GM19025 (cell line): ENCODE measurements at regions not wholly inside any gene's neighbourhood (a gene's known extent, or its start where the extent isn't known, plus 50 kb on each side); places are given as distances from the start of the nearest gene placed in this dataset.
A peak's percentile ranks its signal among the peaks of the same experiment; 100 is the strongest.
"Not testable (repeated sequence)": the region's sequence is repeated elsewhere in the genome, so short reads cannot be mapped to it uniquely, and the experiment has no call there.

ENCODE experiments used
- ATAC-seq: cut with Tn5 transposase; IDR thresholded peaks from one replicate; pipeline ENCODE4 v1.9.1; 2021; ENCODE audit warnings: mild to moderate bottlenecking, low read depth, moderate library complexity; ENCODE audit not compliant: unreplicated experiment

DNA sequence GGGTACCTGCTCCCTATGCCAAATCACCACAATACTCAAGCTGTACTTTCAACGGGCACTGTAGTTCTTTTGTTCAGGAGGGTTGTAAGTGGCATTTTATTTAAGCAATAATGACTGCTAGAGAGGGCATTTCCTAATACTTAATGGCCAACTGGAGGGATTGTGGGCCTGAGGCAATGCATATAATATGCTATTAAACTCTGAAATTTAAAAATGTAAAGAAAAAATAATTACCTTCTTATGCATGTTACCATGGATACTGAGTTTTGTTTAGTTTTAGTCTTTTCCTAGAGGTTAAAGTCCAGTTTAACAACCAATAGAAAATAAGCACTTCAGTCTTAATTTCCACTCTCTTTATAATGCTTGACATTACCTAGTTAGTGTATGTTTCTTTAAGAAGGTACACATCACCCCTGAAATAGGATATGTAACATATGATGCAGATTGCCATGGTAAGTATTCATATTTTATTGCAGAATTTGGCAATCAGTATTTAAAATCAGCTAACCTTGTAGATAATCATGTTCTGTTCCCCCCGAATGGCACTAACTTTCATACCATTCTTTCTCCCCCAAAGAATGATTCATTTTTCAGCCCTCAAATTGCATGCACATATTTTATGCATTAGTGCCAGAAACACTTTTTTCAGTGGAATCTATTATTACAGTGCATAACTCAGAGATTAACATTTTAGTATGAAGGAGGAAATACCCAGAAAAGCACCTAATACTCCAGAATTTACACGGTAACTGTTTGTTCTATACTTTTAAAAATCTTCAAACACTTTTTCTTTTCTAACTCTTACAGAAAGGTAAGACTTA is 90.3 kb upstream of the ZNF438 start:
- no peak for ATAC-seq

DNA sequence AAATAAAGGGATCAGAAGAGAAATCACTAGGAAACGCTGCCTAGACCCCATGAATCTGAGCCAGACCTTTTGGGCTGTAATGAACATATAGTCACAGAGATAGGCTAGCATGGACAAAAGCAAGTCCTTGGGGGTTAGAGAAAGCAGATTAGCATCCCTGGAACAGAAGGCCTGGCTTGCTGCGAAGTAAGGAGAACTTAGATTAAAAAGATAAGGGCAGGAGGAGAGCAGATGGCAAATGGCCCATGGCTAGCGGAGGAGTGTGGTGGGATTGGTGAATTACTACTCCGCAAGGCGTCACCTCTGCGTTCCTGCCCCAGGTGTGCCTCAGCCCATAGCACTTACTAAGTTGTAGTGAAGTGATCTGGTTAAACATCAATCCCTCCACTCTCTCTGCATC is 92.3 kb upstream of the ZNF438 start:
- no peak for ATAC-seq

GRCh38 chr10:31124852-31125251 is 93.2 kb upstream of the ZNF438 start:
- ATAC-seq, result no peak

DNA sequence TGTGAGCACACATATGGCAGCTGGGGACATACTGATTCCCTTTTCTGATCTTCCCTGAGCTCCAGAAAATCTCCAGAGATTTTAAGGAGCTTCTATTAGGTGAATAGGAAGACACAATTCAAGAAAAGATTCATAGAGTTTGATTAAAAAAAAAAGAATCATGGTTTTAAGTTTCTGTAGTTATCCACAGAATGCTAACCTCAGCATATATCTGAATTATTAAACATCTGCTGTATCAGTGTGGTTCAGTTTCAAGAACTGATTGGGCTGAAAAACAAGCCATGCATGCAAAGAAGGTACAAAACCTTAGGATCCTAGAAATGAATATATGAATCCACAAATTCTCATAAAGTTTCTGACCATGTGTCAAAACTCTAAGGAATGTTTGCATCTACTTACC is 94.1 kb upstream of the ZNF438 start:
- no peak for ATAC-seq

DNA sequence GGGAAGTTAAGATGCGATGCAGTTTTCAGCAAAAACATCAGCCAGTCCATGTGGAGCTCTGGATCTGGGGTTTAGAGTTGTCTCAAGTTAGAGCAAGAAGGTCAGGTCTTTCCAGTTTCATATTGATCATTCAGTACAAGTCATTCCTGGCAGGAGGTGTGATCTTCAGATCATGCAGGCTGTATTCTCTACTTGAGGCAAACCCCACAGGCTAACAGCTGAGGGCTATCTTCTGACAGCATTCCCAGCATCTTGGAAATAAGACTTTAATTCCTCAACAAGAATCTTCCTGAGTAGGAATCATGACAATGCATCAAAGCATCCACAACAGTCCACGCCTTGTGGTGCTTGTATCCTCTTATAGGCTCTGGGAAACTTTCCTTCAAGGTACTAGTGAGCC is 94.9 kb upstream of the ZNF438 start:
- ATAC-seq, result no peak

GRCh38 chr10:31128536-31128935 is 96.9 kb upstream of the ZNF438 start:
- ATAC-seq, result no peak

DNA sequence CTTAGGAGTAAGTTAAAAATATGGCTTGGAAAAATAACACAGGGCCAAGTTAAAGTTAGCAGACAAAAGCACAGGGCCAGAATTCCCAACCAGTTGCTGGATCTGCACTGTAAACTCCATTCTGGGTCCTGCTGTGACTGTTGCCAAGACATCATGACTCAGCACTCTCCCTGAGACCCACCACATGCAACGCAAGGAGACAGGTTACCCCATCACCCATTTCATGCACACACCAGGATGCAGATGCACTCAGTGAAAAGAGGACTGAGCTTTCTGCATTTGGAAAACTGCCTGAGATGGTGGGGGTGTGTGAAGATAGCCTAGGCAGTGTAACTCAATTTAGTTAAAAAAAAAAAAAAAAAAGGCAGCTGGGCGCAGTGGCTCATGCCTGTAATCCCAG is 97.6 kb upstream of the ZNF438 start:
- ATAC-seq, result no peak

DNA sequence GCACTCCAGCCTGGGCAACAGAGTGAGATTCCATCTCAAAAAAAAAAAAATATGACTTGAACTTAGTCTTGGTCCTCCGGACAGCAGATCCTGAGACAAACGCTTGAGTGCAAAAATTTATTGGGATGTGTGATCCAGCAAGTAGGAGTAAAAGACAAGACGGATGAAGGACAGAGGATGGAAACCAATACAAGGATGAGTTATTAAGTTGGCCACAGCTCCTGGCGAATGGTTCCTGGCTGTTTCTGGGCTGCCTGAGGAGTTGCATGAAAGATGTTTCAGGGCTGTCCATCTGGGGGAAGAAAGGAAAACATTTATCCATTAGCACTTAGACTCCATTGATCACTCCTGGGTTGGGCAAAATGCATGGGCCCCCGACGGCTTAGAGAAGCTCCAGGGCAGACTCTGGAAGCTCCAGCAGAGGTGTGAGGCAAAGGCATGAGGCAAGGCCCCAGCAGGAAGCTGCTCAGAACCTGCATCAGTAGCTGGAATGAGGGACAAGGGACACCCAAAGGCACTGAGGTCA is 98.3 kb upstream of the ZNF438 start:
- ATAC-seq, result no peak

DNA sequence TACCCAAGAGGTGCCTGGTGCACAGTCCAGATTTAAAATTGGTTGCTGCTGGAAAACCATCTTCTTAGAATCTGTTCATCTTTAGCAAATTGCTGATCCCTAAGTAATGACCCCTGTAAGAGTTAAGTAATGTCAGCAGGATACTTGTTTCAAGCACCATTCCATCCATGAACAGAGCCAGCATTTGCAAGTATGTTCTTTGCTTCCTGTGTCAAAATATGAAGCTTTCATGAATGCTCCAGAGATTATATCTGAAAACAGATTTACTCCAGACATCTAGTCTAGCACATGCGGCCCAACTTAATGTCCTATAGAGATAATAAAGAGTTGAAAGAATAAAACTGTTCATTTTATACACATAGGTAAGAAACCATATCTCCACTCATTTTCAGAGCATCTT is 98.7 kb upstream of the ZNF438 start:
- no peak for ATAC-seq

GRCh38 chr10:31131251-31131650 is 99.6 kb upstream of the ZNF438 start:
- ATAC-seq, result no peak

- no peak for ATAC-seq
These were observed 101.1 kb upstream of the ZNF438 start for GRCh38 chr10:31132681-31133244.

- ATAC-seq, result no peak
These were observed 101.7 kb upstream of the ZNF438 start for GRCh38 chr10:31133251-31133791.

GRCh38 chr10:31133792-31134310 is 102.2 kb upstream of the ZNF438 start:
- ATAC-seq, result peak; percentile 59

DNA sequence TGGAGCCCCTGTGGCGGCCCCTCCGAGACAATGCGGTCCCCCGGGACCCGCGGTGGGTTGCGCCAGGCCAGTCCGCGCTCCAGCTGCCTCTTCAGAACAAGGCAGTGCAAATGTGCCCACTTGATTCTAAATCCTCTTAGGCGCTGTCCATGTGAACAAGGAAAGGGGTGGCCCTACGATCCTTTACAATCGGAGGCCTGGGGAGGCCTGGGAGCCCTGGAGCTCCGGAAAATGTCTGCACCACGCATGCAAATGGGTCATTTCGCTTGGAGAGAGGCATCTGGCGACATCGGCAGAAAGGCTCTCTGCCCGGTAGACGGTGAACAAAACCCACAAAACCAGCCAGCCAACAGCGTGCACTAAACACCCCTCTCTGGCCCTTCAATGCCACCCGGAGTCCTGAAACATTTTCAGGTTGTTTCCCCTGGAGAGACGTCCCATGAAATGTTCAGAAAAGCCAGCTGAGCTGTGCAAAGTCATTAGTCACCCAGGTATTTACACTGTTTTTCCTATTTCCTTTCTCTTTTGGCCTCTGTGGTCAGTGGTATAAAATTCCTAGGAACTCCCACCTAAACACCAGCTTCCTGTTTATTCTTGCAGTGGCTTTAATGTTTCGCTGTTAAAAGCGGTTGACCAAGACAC is 102.8 kb upstream of the ZNF438 start:
- peak; percentile 27 for ATAC-seq

GRCh38 chr10:31135171-31135570 is 103.5 kb upstream of the ZNF438 start:
- no peak for ATAC-seq

DNA sequence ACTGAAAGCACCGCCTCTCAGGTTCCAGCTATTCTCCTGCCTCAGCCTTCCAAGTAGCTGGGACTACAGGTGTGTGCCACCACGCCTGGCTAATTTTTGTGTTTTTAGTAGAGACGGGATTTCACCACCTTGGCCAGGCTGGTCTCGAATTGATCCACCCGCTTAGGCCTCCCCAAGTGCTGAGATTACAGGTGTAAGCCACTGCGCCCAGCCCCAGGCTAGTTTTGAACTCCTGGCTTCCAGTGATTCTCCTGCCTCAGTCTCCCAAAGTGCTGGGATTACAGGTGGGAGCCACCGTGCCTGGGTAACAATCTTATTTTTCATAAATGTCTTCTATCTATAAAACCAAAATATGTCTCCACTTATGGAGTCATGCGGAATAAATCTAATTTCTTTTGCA is 104.1 kb upstream of the ZNF438 start:
- ATAC-seq, result not testable (repeated sequence)

DNA sequence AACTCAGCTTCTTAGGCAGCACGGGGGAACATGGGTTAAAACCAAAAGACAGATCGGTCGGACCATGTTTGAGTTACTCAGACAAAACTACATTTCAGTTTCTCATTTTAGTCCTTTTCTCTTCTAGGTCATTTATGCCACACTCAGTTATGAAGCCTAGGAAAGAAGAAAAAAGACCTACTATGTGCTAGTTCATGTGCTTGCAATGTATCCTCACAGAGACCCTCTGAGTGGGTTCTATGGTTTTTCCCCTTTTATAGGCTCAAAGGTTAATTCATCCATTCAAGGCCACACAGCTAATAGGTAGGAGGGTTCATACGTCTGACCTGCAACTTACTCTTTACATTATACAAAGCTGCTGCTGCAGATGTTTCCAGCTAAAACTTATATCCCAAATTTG is 104.7 kb upstream of the ZNF438 start:
- no peak for ATAC-seq

- ATAC-seq, result no peak
These were observed 105.5 kb upstream of the ZNF438 start for GRCh38 chr10:31136930-31137885.

- no peak for ATAC-seq
These were observed 106.4 kb upstream of the ZNF438 start for GRCh38 chr10:31138026-31138553.

DNA sequence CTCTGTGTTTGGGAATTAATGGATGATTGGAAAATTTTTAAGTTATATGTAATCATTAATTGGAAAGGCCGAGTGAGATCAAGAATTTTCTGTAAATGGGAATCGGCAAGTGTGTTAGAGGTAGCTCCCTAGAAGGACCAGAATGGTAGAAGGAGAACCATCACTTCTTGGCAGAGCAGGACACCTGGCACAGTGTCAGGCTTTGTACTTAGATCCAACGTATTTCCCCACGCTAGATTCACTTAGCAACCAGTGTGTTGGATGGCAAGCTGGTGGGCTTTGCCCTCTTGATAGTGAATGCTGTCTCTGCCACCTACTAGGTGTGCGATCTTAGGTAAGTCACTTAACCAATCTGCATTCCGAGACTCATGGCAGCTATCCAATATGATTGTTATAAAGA is 107.8 kb upstream of the ZNF438 start:
- no peak for ATAC-seq
